OCI-LY3 (cell line): ENCODE measurements at regions not wholly inside any gene's neighbourhood (a gene's known extent, or its start where the extent isn't known, plus 50 kb on each side); places are given as distances from the start of the nearest gene placed in this dataset.

Experiments used
- H2AFZ ChIP-seq: fragments of 200-600, 300-600 bp; shearing (Covaris generic); 2 replicates; pipeline ENCODE4 v1.6.0; 2014; ENCODE audit warnings: antibody characterized with exemption, low read depth, low read length
- H3K27ac ChIP-seq: fragments of 200-600, 300-600 bp; sonication (generic); 2 replicates; pipeline ENCODE4 v1.5.1; 2014; ENCODE audit warnings: mild to moderate bottlenecking, low read length, moderate library complexity, mixed read lengths
- H3K27me3 ChIP-seq: fragments of 200-600, 300-600 bp; sonication (generic); 2 replicates; pipeline ENCODE4 v1.6.1; 2014; ENCODE audit warnings: low read depth, low read length, mixed read lengths
- H3K36me3 ChIP-seq: fragments of 200-600, 300-600 bp; sonication (generic); replicated peaks from 2 replicates; pipeline ENCODE3; 2014; ENCODE audit warnings: low read depth, low read length, mixed read lengths
- H3K4me1 ChIP-seq: fragments of 300-600, 200-600 bp; sonication (generic); 2 replicates; pipeline ENCODE4 v1.6.1; 2014; ENCODE audit warnings: low read length, mixed read lengths
- H3K4me2 ChIP-seq: fragments of 200-600, 300-600 bp; sonication (generic); 2 replicates; pipeline ENCODE4 v1.6.1; 2014; ENCODE audit warnings: low read length, mixed read lengths
- H3K4me3 ChIP-seq: fragments of 300-600, 200-600 bp; sonication (generic); 2 replicates; pipeline ENCODE4 v1.5.1; 2014; ENCODE audit warnings: antibody characterized with exemption, mild to moderate bottlenecking, low read length, moderate library complexity
- H3K79me2 ChIP-seq: fragments of 300-600, 200-600 bp; shearing (Covaris generic); 2 replicates; pipeline ENCODE4 v1.6.1; 2014; ENCODE audit warnings: mild to moderate bottlenecking, low read length, mixed read lengths
- H3K9ac ChIP-seq: fragments of 300-600, 200-600 bp; shearing (Covaris generic); 2 replicates; pipeline ENCODE4 v1.6.0; 2014; ENCODE audit warnings: mild to moderate bottlenecking, low read length, moderate library complexity
- H3K9me3 ChIP-seq: fragments of 200-600, 300-600 bp; shearing (Covaris generic); 2 replicates; pipeline ENCODE4 v1.6.1; 2014; ENCODE audit warnings: low read length, mixed read lengths; ENCODE audit not compliant: insufficient read depth
- H4K20me1 ChIP-seq: fragments of 200-600, 300-600 bp; sonication (generic); 2 replicates; pipeline ENCODE4 v1.6.1; 2016; ENCODE audit warnings: low read length, mixed read lengths; ENCODE audit not compliant: insufficient read depth
- EZH2phosphoT487 ChIP-seq: fragments of 200-600 bp; shearing (Covaris generic); IDR thresholded peaks from 2 replicates; pipeline ENCODE4 v1.6.1; 2018; ENCODE audit warnings: antibody characterized with exemption, mixed run types, low read depth
- TF ChIP-seq, protein P1 (sequence below): fragments of 200-600, 300-600 bp; sonication (generic); IDR thresholded peaks from 2 replicates; pipeline ENCODE4 v1.5.1; 2014; ENCODE audit warnings: antibody characterized with exemption, low read length, low read depth

DNA sequence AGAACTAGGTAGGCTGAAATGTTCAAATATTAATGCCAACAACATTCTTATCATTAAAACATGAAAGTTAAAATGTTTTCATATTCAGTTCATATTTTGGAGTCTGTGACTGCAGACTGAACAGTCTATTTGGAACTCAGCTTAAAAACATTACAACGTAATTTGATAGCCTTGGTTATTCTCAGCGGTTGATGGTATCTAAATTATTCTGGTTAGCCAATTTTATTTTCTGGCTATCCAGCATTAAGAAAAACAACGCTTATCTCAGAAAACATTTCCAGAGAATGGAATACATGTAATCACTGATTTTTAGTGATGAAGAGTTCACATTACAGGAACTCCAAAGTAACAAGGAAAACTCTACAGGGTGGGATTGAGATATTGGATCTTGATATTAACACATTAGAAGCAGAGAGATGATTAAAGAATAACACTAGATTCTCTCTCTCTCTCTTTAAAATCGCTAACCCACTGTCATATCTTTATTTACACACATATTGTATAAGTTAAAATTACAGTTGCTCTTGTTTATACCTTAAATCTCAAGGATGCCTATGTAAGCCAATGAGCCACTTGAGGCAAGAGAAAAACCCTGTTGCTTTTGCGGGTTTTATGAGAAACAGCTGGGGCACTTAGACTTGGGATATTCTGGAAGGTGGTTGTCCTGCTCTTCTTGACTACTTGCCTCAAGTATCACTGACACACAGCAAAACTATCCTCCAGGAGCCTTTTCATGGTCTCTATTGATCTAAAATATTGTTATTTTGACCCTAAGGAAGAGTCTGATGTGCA is 84.9 kb downstream of the ICOS start:
- peak overlapping the region; percentile 93 for H3K9ac ChIP-seq
- H3K4me1 ChIP-seq, result peaks cover 98% of the 10 kb centered on the region
- H2AFZ ChIP-seq, result no peak overlapping the region
- peak overlapping the region; percentile 54 for H3K4me2 ChIP-seq
- H3K9me3 ChIP-seq, result peaks cover 3% of the 10 kb centered on the region; the same call in 1 of the 2 replicates
- no peaks in the 10 kb centered on the region for H3K27me3 ChIP-seq
- H3K27ac ChIP-seq, result peak overlapping the region; percentile 98
- no peaks in the 10 kb centered on the region for H4K20me1 ChIP-seq
- no peak overlapping the region for H3K4me3 ChIP-seq
- TF ChIP-seq, protein P1, sequence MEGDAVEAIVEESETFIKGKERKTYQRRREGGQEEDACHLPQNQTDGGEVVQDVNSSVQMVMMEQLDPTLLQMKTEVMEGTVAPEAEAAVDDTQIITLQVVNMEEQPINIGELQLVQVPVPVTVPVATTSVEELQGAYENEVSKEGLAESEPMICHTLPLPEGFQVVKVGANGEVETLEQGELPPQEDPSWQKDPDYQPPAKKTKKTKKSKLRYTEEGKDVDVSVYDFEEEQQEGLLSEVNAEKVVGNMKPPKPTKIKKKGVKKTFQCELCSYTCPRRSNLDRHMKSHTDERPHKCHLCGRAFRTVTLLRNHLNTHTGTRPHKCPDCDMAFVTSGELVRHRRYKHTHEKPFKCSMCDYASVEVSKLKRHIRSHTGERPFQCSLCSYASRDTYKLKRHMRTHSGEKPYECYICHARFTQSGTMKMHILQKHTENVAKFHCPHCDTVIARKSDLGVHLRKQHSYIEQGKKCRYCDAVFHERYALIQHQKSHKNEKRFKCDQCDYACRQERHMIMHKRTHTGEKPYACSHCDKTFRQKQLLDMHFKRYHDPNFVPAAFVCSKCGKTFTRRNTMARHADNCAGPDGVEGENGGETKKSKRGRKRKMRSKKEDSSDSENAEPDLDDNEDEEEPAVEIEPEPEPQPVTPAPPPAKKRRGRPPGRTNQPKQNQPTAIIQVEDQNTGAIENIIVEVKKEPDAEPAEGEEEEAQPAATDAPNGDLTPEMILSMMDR, result no peak
- TF ChIP-seq EZH2phosphoT487, result no peak
- no peaks in the 10 kb centered on the region for H3K79me2 ChIP-seq
- peaks cover 20% of the 10 kb centered on the region for H3K36me3 ChIP-seq

DNA sequence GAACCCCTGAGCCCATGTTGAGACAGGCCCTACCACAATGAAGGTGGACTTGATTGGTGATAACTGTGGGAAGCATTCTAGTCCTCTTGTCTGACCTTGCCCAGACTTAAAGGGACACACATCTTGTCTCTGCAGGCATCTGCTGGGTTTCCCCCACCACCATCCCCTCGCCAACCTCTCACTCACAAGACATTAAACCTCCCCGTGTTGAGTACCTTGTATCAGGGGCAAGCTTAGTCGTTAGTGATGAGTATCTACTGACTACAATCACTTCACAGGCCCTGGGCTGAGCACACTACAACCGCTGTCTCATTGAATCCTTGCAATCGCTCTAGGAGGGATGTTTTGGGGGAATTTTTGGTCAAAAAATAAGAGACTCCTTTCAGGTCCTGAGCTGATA is 86.0 kb downstream of the ICOS start:
- no peak for TF ChIP-seq EZH2phosphoT487
- TF ChIP-seq, protein P1, result no peak
- Histone ChIP-seq H3K9ac (peak overlapping the region; percentile 93), H3K4me3 (peak overlapping the region; percentile 3; the same call in 1 of the 2 replicates), H3K9me3 (peaks cover 3% of the 10 kb centered on the region; the same call in 1 of the 2 replicates), H3K4me2 (peak overlapping the region; percentile 54), H3K27me3 (no peaks in the 10 kb centered on the region), H3K4me1 (peaks cover 98% of the 10 kb centered on the region), H3K27ac (peak overlapping the region; percentile 98), H2AFZ (no peak overlapping the region), H3K79me2 (no peaks in the 10 kb centered on the region), H4K20me1 (no peaks in the 10 kb centered on the region), H3K36me3 (peaks cover 11% of the 10 kb centered on the region)

DNA sequence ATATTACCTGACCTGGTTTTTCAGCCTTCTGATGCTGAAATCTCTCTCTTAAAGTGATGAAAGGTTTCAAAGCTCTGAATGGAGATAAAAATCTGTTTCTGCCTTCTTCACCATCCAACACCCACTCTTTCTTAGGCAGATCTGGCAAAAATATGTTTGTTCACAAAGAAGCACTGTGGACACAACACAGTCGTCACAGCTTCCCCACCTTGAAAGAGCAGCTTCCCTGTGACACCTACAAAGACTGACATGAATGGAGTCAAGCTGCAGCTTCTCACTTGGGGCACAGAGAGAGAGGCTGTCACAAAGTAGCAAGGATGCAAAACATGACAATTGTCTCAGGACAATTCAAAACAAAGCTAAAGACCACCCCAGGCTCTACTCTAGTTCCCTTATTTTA is 86.5 kb downstream of the ICOS start:
- Histone ChIP-seq H3K4me3 (peak overlapping the region; percentile 3; the same call in 1 of the 2 replicates), H3K9me3 (peaks cover 3% of the 10 kb centered on the region; the same call in 1 of the 2 replicates), H3K4me2 (peak overlapping the region; percentile 54), H3K79me2 (no peaks in the 10 kb centered on the region), H3K9ac (peak overlapping the region; percentile 93), H3K27me3 (no peaks in the 10 kb centered on the region), H3K36me3 (peaks cover 6% of the 10 kb centered on the region), H3K27ac (peak overlapping the region; percentile 98), H4K20me1 (no peaks in the 10 kb centered on the region), H3K4me1 (peaks cover 98% of the 10 kb centered on the region), H2AFZ (no peak overlapping the region)
- TF ChIP-seq, protein P1, result no peak
- no peak for TF ChIP-seq EZH2phosphoT487

DNA sequence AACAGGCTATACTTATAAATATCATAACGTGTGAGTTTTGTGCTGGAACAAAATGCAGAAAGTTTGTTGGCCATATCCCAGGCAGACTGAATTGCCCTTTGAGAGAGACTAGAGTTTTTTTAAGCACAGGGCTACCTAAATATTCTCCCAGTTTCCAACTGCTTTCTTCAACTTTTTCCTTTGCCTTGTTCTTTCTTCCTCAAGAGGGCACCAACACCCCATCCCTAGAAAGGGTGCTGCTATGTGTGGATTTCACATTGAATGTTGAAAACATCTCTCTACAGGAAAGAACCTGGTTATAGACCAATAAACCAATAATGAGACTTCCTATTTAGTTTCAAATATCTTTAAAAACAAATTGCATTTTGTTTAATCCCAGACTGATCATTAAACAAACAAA is 87.9 kb downstream of the ICOS start:
- H3K36me3 ChIP-seq, result peaks cover 4% of the 10 kb centered on the region
- peaks cover 3% of the 10 kb centered on the region; the same call in 1 of the 2 replicates for H3K9me3 ChIP-seq
- peak overlapping the region; percentile 98 for H3K27ac ChIP-seq
- no peaks in the 10 kb centered on the region for H3K79me2 ChIP-seq
- peaks cover 95% of the 10 kb centered on the region for H3K4me1 ChIP-seq
- no peaks in the 10 kb centered on the region for H3K27me3 ChIP-seq
- no peak for TF ChIP-seq EZH2phosphoT487
- TF ChIP-seq, protein P1, result peak; percentile 87
- peak overlapping the region; percentile 93 for H3K9ac ChIP-seq
- peak overlapping the region; percentile 54 for H3K4me2 ChIP-seq
- H3K4me3 ChIP-seq, result no peak overlapping the region
- H4K20me1 ChIP-seq, result no peaks in the 10 kb centered on the region
- H2AFZ ChIP-seq, result peak overlapping the region; percentile 42
